Gastrocnemius medialis (tissue), 4 donors: ENCODE measurements at regions not wholly inside any gene's neighbourhood (a gene's known extent, or its start where the extent isn't known, plus 50 kb on each side); places are given as distances from the start of the nearest gene placed in this dataset.

ENCODE experiments used
- ATAC-seq, 2 donors: fragments of 150-250 bp; one replicate each; pipeline ENCODE4 v1.9.1; 2016
- DNase-seq, 2 donors: peaks; one replicate each; pipeline ENCODE4 v3.0.0-alpha.2; 2019
- H3K27ac ChIP-seq, 4 donors: fragments of 200-600 bp; sonication (generic); 1 replicate in 1 of 4; 2 replicates in 3 of 4; pipeline ENCODE4 v1.5.1; 2016 to 2018; ENCODE audit warnings: mild to moderate bottlenecking in 2 of 4, moderate library complexity in 1 of 4
- H3K27me3 ChIP-seq, 3 donors: fragments of 200-600 bp; sonication (generic) in 2 of 3; 1 replicate in 1 of 3; 2 replicates in 2 of 3; pipeline versions ENCODE4 v1.5.1 to v1.6.0; 2016 to 2019; ENCODE audit warnings: mild to moderate bottlenecking in 1 of 3, moderate library complexity in 1 of 3
- H3K36me3 ChIP-seq, 2 donors: fragments of 200-600 bp; sonication (generic) in 1 of 2; one replicate each; pipeline ENCODE4 v1.5.1; 2017 to 2018
- H3K4me1 ChIP-seq, 2 donors: fragments of 200-600 bp; sonication (generic) in 1 of 2; one replicate each; pipeline ENCODE4 v1.5.1; 2016 to 2017; ENCODE audit warnings: mild to moderate bottlenecking in 2 of 2
- H3K4me3 ChIP-seq, 4 donors: fragments of 200-600 bp; sonication (generic) in 3 of 4; 1 replicate in 1 of 4; 2 replicates in 3 of 4; pipeline ENCODE4 v1.5.1; 2016 to 2019; ENCODE audit warnings: mild to moderate bottlenecking in 2 of 4
- H3K9me3 ChIP-seq, 3 donors: fragments of 200-600 bp; sonication (generic) in 2 of 3; 1 replicate in 1 of 3; 2 replicates in 2 of 3; pipeline ENCODE4 v1.5.1; 2016 to 2019
- CTCF ChIP-seq, 5 experiments: fragments of 450-650 bp in 3 of 5; fragments of 200-600 bp in 2 of 5; sonication (generic) in 2 of 5; IDR thresholded peaks in 4 of 5; conservative IDR thresholded peaks in 1 of 5; 1 replicate in 4 of 5; 2 replicates in 1 of 5; pipeline ENCODE4 v1.5.1; 2016 to 2019; ENCODE audit warnings: antibody characterized with exemption in 5 of 5, mild to moderate bottlenecking in 3 of 5, moderate library complexity in 3 of 5
- POLR2A ChIP-seq, 2 donors: fragments of 450-650 bp; IDR thresholded peaks; one replicate each; pipeline ENCODE4 v1.6.1; 2017; ENCODE audit warnings: antibody characterized with exemption in 2 of 2, mild to moderate bottlenecking in 2 of 2, moderate library complexity in 2 of 2
- in situ Hi-C, 4 donors: fragments of 200-750 bp; cut with MboI; loops; one replicate each; pipeline versions ENCODE4 v1.15.0 to v1.8.0; 2017; ENCODE audit warnings: low sequenced_read_pairs in 4 of 4
- intact Hi-C: fragments of 100-400 bp; cut with DNase I; formaldehyde crosslinking; loops from one replicate; pipeline ENCODE4 v1.15.1; 2023; ENCODE audit warnings: low total_unique reads
- microRNA counts, 2 donors: library from miRNA; unstranded; fragments of <30 nt; microRNA quantifications; one replicate each; lab custom pipeline; 2016
- microRNA-seq, 2 donors: library from miRNA; unstranded; fragments of <30 nt; microRNA quantifications; one replicate each; pipeline ENCODE4, GENCODE V29; 2016; ENCODE audit warnings: borderline replicate concordance in 2 of 2

GRCh38 chr3:168154089-168154488, 58.4 kb upstream of the GOLIM4 start:
- intact Hi-C loops = no loop called here
- TF ChIP-seq CTCF (IDR thresholded peaks at IDR 0.05 in 4 of 5, conservative IDR thresholded peaks at IDR 0.05 in 1 of 5) (no peak), POLR2A (IDR thresholded peaks at IDR 0.05) (no peak)
- DNase-seq = no peak

GRCh38 chr3:168152149-168152548, 56.4 kb upstream of the GOLIM4 start:
- H3K4me3 ChIP-seq = no peak overlapping the region
- H3K27me3 ChIP-seq = no peaks in the 10 kb centered on the region
- TF ChIP-seq CTCF (IDR thresholded peaks at IDR 0.05 in 4 of 5, conservative IDR thresholded peaks at IDR 0.05 in 1 of 5) (no peak), POLR2A (IDR thresholded peaks at IDR 0.05) (no peak)
- no peak overlapping the region for H3K27ac ChIP-seq
- no peaks in the 10 kb centered on the region for H3K9me3 ChIP-seq
- ATAC-seq (no peak), DNase-seq (no peak)
- H3K36me3 ChIP-seq = no peaks in the 10 kb centered on the region
- H3K4me1 ChIP-seq = no peaks in the 10 kb centered on the region
- intact Hi-C loops (no loop called here), in situ Hi-C loops (no loop called here)

More at GRCh38 chr3:168154089-168154488, 58.4 kb upstream of the GOLIM4 start:
- H3K4me1 ChIP-seq = no peaks in the 10 kb centered on the region
- no peak overlapping the region for H3K4me3 ChIP-seq
- ATAC-seq = no peak
- in situ Hi-C loops = no loop called here
- no peaks in the 10 kb centered on the region for H3K27me3 ChIP-seq
- H3K27ac ChIP-seq = no peak overlapping the region
- no peaks in the 10 kb centered on the region for H3K36me3 ChIP-seq
- no peaks in the 10 kb centered on the region for H3K9me3 ChIP-seq

MicroRNA genes in the stretch of these regions (microRNA counts, 767-probe panel; counts per million panel counts)
- 356 to 448 counts per million in 2 donors for microRNA hsa-miR-551b-3p (lab: Ali Mortazavi, UCI)

Small RNA genes lying in the stretch of these regions (microRNA-seq; reads per million reads assigned to microRNA genes)
- gene MIR551B = 0 to 1.2 reads per million in 2 donors
